ENCODE measurements at regions not wholly inside any gene's neighbourhood (a gene's known extent, or its start where the extent isn't known, plus 50 kb on each side); places are given as distances from the start of the nearest gene placed in this dataset.

DNA sequence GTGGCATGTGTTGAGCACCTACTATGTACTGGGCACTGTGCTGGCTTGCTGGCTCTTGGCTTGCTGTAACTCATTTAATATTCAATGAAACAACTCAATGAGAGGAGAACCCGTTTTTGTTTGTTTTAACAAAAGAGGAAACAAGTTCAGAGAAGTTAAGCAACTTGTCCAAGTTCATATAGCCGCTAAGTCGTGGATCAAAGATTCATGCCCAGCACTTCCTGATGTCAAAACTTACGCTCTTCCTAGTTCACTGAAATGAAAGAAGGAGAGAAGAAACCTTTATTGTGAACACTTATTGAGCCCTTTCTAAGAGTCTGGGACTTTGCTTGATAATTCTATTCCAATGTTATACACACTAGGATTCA, 475.9 kb downstream of the PTPRU start:
- TF ChIP-seq GATA2 (IDR thresholded peaks at IDR 0.05; ENCODE audit: low read depth, low read length) (no peak), GATA3 (IDR thresholded peaks at IDR 0.05; ENCODE audit: low read depth, low read length) (no peak)

Measured in SH-SY5Y (cell line).